HG03066 (cell line): ENCODE measurements at regions not wholly inside any gene's neighbourhood (a gene's known extent, or its start where the extent isn't known, plus 50 kb on each side); places are given as distances from the start of the nearest gene placed in this dataset.

Source experiments
- ATAC-seq: cut with Tn5 transposase; IDR thresholded peaks from one replicate; pipeline ENCODE4 v1.9.1; 2021; ENCODE audit warnings: low read depth; ENCODE audit not compliant: unreplicated experiment

GRCh38 chr12:47317175-47317915 is 237.6 kb upstream of the AMIGO2 start:
- ATAC-seq, result no peak

GRCh38 chr12:47316609-47317049 is 236.9 kb upstream of the AMIGO2 start:
- no peak for ATAC-seq

- no peak for ATAC-seq
Measured at GRCh38 chr12:47314996-47315395, 235.2 kb upstream of the AMIGO2 start.

- ATAC-seq, result peak; percentile 90
Measured at GRCh38 chr12:47312808-47313426, 233.2 kb upstream of the AMIGO2 start.

- no peak for ATAC-seq
Measured at GRCh38 chr12:47312147-47312546, 232.4 kb upstream of the AMIGO2 start.

- no peak for ATAC-seq
Measured at GRCh38 chr12:47311568-47311967, 231.8 kb upstream of the AMIGO2 start.

- no peak for ATAC-seq
Measured at GRCh38 chr12:47311010-47311409, 231.3 kb upstream of the AMIGO2 start.

- ATAC-seq, result no peak
Measured at GRCh38 chr12:47308672-47309071, 228.9 kb upstream of the AMIGO2 start.

GRCh38 chr12:47307680-47308399 is 228.1 kb upstream of the AMIGO2 start:
- peak; percentile 68 for ATAC-seq

- ATAC-seq, result peak; percentile 5
Measured at GRCh38 chr12:47306773-47307679, 227.3 kb upstream of the AMIGO2 start.

GRCh38 chr12:47306130-47306529 is 226.4 kb upstream of the AMIGO2 start:
- no peak for ATAC-seq

- ATAC-seq, result no peak
Measured at GRCh38 chr12:47305464-47305863, 225.7 kb upstream of the AMIGO2 start.

GRCh38 chr12:47303995-47304560 is 224.3 kb upstream of the AMIGO2 start:
- ATAC-seq, result no peak

- no peak for ATAC-seq
Measured at GRCh38 chr12:47303207-47303606, 223.4 kb upstream of the AMIGO2 start.

- ATAC-seq, result no peak
Measured at GRCh38 chr12:47302111-47302671, 222.4 kb upstream of the AMIGO2 start.

GRCh38 chr12:47299586-47299985 is 219.8 kb upstream of the AMIGO2 start:
- no peak for ATAC-seq

- ATAC-seq, result no peak
Measured at GRCh38 chr12:47297993-47298392, 218.2 kb upstream of the AMIGO2 start.

- no peak for ATAC-seq
Measured at GRCh38 chr12:47296828-47297227, 217.1 kb upstream of the AMIGO2 start.

- no peak for ATAC-seq
Measured at GRCh38 chr12:47293406-47293805, 213.6 kb upstream of the AMIGO2 start.

- ATAC-seq, result no peak
Measured at GRCh38 chr12:47286676-47287075, 206.9 kb upstream of the AMIGO2 start.
